Putamen (tissue), 1 donor: ENCODE measurements at regions not wholly inside any gene's neighbourhood (a gene's known extent, or its start where the extent isn't known, plus 50 kb on each side); places are given as distances from the start of the nearest gene placed in this dataset.

Source experiments
- DNase-seq: peaks from one replicate; pipeline ENCODE4 v3.0.0-alpha.2; 2016; ENCODE audit warnings: low spot score

- no peak for DNase-seq
Measured at GRCh38 chr5:173689737-173690360, 73.4 kb upstream of the BOD1 start.

GRCh38 chr5:173691931-173692330, 75.5 kb upstream of the BOD1 start:
- no peak for DNase-seq

GRCh38 chr5:173693670-173694069, 77.2 kb upstream of the BOD1 start:
- no peak for DNase-seq

DNA sequence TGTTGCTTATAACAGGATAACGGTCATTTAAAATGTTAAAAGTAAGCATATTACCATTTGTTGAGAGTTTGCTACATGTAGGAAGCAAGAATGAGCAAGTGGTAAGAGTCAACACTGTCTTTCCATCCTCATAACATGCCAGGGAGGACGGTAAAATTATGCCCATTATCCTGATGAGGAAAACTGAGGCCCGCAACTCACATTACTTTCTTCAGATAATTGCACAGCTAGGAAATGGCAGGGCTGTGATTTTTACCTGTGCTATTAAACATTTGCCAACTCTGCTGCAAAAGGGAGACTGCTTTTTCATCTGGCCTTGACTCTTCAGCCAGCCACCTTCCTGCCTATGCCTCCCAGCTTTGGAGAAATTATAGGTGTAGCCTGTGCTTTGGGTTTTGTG, 79.8 kb upstream of the BOD1 start:
- no peak for DNase-seq

GRCh38 chr5:173697931-173698579, 81.6 kb upstream of the BOD1 start:
- no peak for DNase-seq

DNA sequence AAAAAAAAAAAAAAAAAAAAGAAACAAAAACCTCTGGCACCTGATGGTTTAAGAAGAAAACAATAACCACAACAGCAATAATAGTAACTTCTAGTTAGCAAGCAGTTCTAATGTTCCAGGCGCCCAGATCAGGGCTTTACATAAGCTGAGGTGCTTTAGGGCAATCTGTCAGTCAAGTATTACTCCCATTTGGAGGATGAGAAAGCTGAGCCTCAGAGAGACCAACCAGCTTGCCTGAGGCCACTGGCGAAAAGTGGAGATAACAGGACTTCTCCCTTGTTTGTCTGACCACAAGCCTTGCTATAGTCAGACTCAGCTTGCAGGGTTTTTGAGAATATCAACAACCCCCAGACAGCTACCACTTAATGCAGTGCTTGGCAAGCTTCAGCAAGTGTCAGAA, 83.5 kb upstream of the BOD1 start:
- no peak for DNase-seq

GRCh38 chr5:173703466-173703865, 87.0 kb upstream of the BOD1 start:
- no peak for DNase-seq

GRCh38 chr5:173704615-173705511, 88.4 kb upstream of the BOD1 start:
- no peak for DNase-seq

DNA sequence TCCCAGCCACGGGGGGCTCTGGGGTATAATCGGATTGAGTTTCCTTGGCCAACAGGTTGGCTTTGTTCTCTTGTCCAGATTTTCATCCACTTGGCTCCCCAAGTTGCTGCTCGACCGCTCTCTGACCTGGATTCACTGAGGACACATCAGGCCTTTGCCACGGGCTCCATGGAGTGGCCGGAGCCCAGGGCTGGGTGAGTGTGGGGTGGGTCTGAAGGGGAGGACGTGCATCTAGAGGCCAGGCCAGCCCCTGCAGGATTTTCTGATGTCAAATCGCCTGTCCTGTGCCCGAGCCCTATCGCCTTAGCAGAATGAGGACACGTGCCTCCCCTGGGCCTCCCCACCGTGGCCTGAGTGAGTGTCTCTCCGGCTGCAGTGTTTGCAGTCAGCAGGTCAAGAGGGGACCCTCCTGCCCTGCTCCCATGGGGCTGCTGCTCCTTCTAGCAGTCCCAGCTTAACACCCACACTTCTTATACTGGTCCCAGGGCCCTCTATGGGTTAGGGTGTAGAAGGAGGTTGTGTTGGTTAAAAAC, 89.1 kb upstream of the BOD1 start:
- DNase-seq = no peak

DNA sequence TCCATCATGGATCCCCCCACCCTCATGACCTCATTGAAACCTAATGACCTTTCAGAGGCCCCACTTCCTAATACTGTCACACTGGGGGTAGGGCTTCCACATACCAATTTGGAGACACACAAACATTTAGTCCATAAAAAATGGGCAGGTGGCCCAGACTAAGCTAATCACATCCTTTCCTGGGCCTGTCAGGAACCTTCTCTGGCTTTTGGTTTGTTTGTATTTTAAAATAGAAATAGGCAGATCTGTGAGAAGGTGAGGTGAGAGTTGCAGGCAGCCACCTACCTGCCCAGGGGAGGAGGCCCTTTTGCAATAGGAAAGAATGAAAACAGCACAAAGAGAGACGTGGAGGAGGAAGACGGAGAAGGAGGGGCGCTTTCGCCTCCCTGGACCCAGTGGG, 90.2 kb upstream of the BOD1 start:
- no peak for DNase-seq

DNA sequence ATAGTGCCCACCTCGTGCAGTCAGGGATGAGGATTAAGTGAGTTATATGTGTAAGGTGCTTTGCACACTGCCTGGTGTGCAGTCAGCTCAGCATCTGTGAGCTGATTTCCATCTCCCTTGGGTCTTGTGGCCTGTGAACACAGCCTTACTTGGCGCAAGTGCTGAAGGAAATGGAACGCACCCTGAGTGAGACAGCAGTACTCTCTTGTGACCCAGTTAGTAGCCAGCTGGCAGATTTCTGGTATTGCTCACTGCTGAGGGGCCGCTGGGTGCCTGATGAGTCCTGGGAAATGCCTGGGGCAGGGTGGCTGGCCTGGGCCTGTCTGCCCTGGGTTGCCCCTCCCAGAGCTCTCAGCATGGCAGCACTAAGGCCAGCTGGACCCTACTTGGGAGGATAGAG, 90.9 kb upstream of the BOD1 start:
- DNase-seq = peak; percentile 31

DNA sequence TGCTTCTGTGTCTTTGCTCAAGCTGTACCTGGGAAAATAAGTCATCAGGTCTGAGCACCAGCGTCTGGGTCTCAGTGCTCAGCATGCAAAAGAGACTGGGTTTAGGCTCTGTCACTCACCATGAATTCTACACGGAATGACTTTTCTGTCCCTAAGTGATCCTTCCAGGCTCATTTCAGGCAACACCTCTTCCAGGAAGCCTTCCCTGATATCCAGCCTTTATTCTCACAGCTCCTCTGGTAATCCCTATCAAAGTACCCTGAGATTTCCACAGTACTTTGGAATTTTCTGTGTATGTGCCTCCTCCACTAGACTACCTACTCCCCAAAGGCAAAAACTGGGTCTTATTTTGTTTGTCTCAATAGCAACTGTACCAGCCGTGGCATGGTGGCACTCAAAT, 92.7 kb upstream of the BOD1 start:
- DNase-seq = no peak

GRCh38 chr5:173709761-173710160, 93.3 kb upstream of the BOD1 start:
- no peak for DNase-seq

DNA sequence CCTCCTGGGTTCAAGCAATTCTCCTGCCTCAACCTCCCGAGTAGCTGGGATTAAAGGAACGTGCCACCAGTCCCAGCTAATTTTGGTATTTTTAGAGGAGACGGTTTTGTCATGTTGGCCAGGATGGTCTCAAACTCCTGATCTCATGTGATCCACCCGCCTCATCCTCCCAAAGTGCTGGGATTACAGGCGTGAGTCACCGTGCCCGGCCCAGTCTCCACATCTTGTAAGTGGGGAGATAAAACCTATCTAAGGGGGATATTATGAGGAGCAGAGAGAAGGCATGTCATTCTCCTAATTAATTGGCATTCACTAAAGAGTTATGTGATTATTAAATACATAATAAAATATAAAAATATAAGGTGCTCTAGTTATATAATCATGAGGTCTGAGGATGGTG, 94.1 kb upstream of the BOD1 start:
- no peak for DNase-seq

- DNase-seq = no peak
Measured at GRCh38 chr5:173711466-173711865, 95.0 kb upstream of the BOD1 start.

DNA sequence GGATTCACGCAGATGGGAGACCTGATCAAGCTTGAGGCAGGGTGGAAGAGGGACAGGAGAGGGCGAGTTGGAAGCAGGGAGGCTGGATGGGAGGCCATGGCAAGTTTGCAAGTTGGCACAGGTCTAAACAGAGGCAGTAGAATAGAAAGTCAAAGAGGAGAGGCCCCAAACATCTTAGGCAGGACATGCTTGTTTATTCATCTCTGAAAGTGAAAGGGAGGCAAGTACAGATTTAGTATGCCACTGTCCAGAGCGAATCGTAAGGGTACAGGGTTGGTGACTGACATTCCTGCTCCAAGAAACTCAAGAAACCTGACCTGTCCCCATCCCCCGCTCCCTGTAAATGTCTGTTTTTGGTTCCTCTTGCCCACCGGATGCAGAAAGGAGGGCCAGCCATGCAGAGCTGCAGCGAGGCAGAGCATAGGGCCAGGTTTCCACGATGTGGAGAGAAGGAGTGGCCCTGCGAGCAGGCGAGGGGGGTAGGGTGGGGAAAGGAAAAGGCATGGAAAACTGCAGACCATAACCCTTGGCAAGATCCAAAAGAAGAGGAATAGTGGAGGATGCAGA, 96.2 kb upstream of the BOD1 start:
- no peak for DNase-seq

GRCh38 chr5:173714551-173715428, 98.3 kb upstream of the BOD1 start:
- no peak for DNase-seq

GRCh38 chr5:173715607-173716006, 99.2 kb upstream of the BOD1 start:
- DNase-seq = no peak

DNA sequence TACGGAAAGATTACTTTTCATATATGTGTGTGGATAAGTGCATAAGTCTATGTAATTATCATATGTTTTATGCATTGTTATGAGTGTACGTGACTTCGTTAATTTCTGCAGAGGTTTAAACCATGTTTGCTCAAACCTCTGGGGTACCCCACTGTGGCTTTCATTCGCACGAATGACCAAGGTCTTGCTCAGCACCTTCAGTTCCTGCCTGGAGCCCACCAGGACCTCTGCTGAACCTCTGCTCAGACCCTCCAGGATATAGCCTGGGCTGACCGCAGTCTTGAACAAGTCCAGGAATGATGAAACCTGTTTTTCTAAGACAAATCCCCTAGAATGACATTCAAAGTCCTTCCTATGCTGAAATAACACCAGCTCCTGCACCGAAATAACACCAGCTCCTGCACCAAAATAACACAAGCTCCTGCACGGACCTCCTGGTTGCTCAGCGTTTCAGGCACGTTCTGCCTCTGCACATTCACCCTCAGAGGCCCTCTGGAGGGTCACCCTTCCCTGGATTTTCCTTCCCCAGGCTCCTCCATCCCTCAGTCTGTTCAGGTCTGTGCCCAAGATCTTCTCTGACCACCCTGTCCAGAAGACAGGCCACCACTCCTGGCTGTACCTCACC, 99.7 kb upstream of the BOD1 start:
- DNase-seq = no peak

GRCh38 chr5:173717959-173718358, 101.5 kb upstream of the BOD1 start:
- no peak for DNase-seq

DNA sequence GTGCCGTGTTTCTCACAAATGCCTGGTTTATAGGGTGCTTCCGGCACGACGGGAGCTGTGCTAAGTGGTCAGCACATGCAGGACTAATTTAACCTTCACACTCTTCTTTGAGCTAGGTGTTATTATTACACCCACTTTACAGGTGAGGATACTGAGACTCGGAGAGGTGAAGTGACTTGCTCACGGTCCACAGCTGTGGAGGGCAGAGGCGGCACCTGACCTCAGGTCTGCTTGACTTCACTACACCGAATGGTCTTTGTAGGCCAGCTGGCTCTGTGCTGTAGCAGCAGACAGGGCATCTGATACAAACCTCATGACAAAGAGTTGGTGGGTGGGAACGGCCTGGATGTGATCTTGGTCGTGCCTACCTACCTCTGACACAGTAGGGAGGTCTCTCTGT, 102.0 kb upstream of the BOD1 start:
- no peak for DNase-seq
